Heart left ventricle (tissue), 16 donors: ENCODE measurements at regions not wholly inside any gene's neighbourhood (a gene's known extent, or its start where the extent isn't known, plus 50 kb on each side); places are given as distances from the start of the nearest gene placed in this dataset.

Experiments
- ATAC-seq, 4 donors: fragments of 200-7000 bp; cut with Tn5 transposase; one replicate each; pipeline ENCODE4 v1.9.1; 2020 to 2022; ENCODE audit warnings: moderate library complexity in 4 of 4, mild to moderate bottlenecking in 3 of 4, moderate number of reproducible peaks in 1 of 4
- DNase-seq, 5 donors: peaks; one replicate each; pipeline ENCODE4 v3.0.0-alpha.2; 2020
- H3K27ac ChIP-seq, 12 donors: fragments of 200-600 bp; sonication (generic) in 4 of 12; one replicate each; pipeline versions ENCODE4 v1.5.0 to v1.8.0; 2016 to 2022; ENCODE audit warnings: mild to moderate bottlenecking in 2 of 12
- H3K27me3 ChIP-seq, 9 donors: fragments of 200-600 bp; sonication (generic) in 2 of 9; one replicate each; pipeline versions ENCODE4 v1.5.1 to v1.8.0; 2016 to 2022; ENCODE audit warnings: mild to moderate bottlenecking in 3 of 9
- H3K36me3 ChIP-seq, 9 donors: fragments of 200-600 bp; sonication (generic) in 2 of 9; one replicate each; pipeline versions ENCODE4 v1.5.0 to v1.8.0; 2018 to 2022; ENCODE audit warnings: mild to moderate bottlenecking in 2 of 9
- H3K4me1 ChIP-seq, 12 donors: fragments of 200-600 bp; sonication (generic) in 4 of 12; one replicate each; pipeline versions ENCODE4 v1.5.0 to v1.8.0; 2016 to 2022; ENCODE audit warnings: mild to moderate bottlenecking in 3 of 12
- H3K4me3 ChIP-seq, 12 donors: fragments of 200-600 bp; sonication (generic) in 4 of 12; one replicate each; pipeline versions ENCODE4 v1.5.0 to v1.8.0; 2017 to 2022; ENCODE audit warnings: mild to moderate bottlenecking in 9 of 12, moderate library complexity in 4 of 12
- H3K9me3 ChIP-seq, 12 donors: fragments of 200-600 bp; sonication (generic) in 4 of 12; one replicate each; pipeline versions ENCODE4 v1.5.0 to v1.8.0; 2016 to 2022; ENCODE audit warnings: mild to moderate bottlenecking in 1 of 12
- CTCF ChIP-seq, 12 donors: fragments of 200-600 bp; sonication (generic) in 4 of 12; IDR thresholded peaks; one replicate each; pipeline versions ENCODE4 v1.5.0 to v1.8.0; 2018 to 2022; ENCODE audit warnings: antibody characterized with exemption in 12 of 12, mild to moderate bottlenecking in 5 of 12
- POLR2A ChIP-seq, 2 donors: fragments of 450-650 bp; IDR thresholded peaks; one replicate each; pipeline ENCODE4 v1.6.1; 2017; ENCODE audit warnings: antibody characterized with exemption in 2 of 2, mild to moderate bottlenecking in 2 of 2, moderate library complexity in 2 of 2
- WGBS, 4 donors: extraction: QIAGEN DNeasy Blood & Tissue Kit in 2 of 4; methylation state at CpG; one replicate each; pipeline versions ENCODE4 v1.1.5 to v1.1.7; 2013 to 2018; 5-methylcytosine and 5-hydroxymethylcytosine counted together
- intact Hi-C, 10 donors: fragments of 100-400 bp; cut with DNase I; formaldehyde crosslinking; loops; one replicate each; pipeline versions ENCODE4 v1.11.1 to v1.14.2; 2022
- donor health status: ischemic (EF 13 %, LVEDD 7.1; RV severe dilation, severe dysfunction).
- donor health status: healthy with polysubstance abuse.
- donor health status: DM: no; HTN: yes; CAD: no.
- donor health status: DM: no; HTN: no; CAD: no.
- donor health status: ischemic (EF 25% LVEDD 6.9; RV normal size, moderate dysfunction).
- donor health status: ischemic (EF 25% LVEDD 5.7; RV mildly dilated, moderate dysfunction).
- donor health status: healthy.
- donor health status: DM: yes; HTN: yes; CAD: no.
- donor health status: ischemic (EF 35%, LVEDD 5.7; RV mildly dilated, moderate dysfunction).
- donor health status: nonischemic (EF 11% LVEDD 7.7; RV severe dilation, severe dysfunction).
- donor health status: DM: yes; HTN: yes; CAD: no.
- donor health status: PGD.
- donor health status: ischemic (EF 29% LVEDD 5.4; RV normal size, mild dysfunction).
- donor health status: nonischemic (EF 23%, LVEDD 6.1; RV moderate dilation, normal function).

- TF ChIP-seq CTCF (IDR thresholded peaks at IDR 0.05) (no peak), POLR2A (IDR thresholded peaks at IDR 0.05) (no peak)
- ATAC-seq (no peak), DNase-seq (no peak)
- Histone ChIP-seq H3K27me3 (no peaks in the 10 kb centered on the region), H3K4me3 (no peak overlapping the region), H3K4me1 (no peaks in the 10 kb centered on the region), H3K36me3 (no peaks in the 10 kb centered on the region), H3K27ac (no peak overlapping the region), H3K9me3 (peaks cover 0 to 7% (median 0%) of the 10 kb centered on the region in 12 donors)
- intact Hi-C loops: no loop called here
Observed at GRCh38 chr13:86684402-86684801, 885.2 kb upstream of the SLITRK6 start.

- DNase-seq: no peak
- Histone ChIP-seq H3K4me1 (no peaks in the 10 kb centered on the region), H3K27me3 (no peaks in the 10 kb centered on the region), H3K4me3 (no peak overlapping the region), H3K36me3 (no peaks in the 10 kb centered on the region), H3K9me3 (no peaks in the 10 kb centered on the region), H3K27ac (no peak overlapping the region)
- intact Hi-C loops: no loop called here
- TF ChIP-seq POLR2A (IDR thresholded peaks at IDR 0.05): no peak
- no peak for TF ChIP-seq CTCF (IDR thresholded peaks at IDR 0.05)
- 53 to 54% (median 54%) methylated on average over 2 of the region's 2 CpGs for WGBS, 4 donors
- ATAC-seq: no peak
Observed at GRCh38 chr13:86689911-86690310, 890.7 kb upstream of the SLITRK6 start.

- no peak overlapping the region for H3K27ac ChIP-seq
- TF ChIP-seq POLR2A (IDR thresholded peaks at IDR 0.05) (no peak), CTCF (IDR thresholded peaks at IDR 0.05) (no peak)
- no peaks in the 10 kb centered on the region for H3K4me1 ChIP-seq
- no peaks in the 10 kb centered on the region for H3K36me3 ChIP-seq
- 65 to 73% (median 67%) methylated on average over 2 of the region's 2 CpGs for WGBS, 4 donors
- DNase-seq (no peak), ATAC-seq (no peak)
- H3K4me3 ChIP-seq: no peak overlapping the region
- H3K27me3 ChIP-seq: no peaks in the 10 kb centered on the region
- intact Hi-C loops: no loop called here
- peaks cover 0 to 4% (median 0%) of the 10 kb centered on the region in 12 donors for H3K9me3 ChIP-seq
Observed at GRCh38 chr13:86692291-86692690, 893.1 kb upstream of the SLITRK6 start.

GRCh38 chr13:86710013-86710412 is 910.8 kb upstream of the SLITRK6 start:
- no peak for DNase-seq
- Histone ChIP-seq H3K4me3 (no peak overlapping the region), H3K36me3 (no peaks in the 10 kb centered on the region), H3K4me1 (no peaks in the 10 kb centered on the region), H3K9me3 (peaks cover 0 to 17% (median 1%) of the 10 kb centered on the region in 12 donors), H3K27ac (no peak overlapping the region), H3K27me3 (no peaks in the 10 kb centered on the region)
- intact Hi-C loops: no loop called here
- no peak for TF ChIP-seq POLR2A (IDR thresholded peaks at IDR 0.05)
- TF ChIP-seq CTCF (IDR thresholded peaks at IDR 0.05): no peak
- ATAC-seq: no peak
